ENCODE measurements at regions not wholly inside any gene's neighbourhood (a gene's known extent, or its start where the extent isn't known, plus 50 kb on each side); places are given as distances from the start of the nearest gene placed in this dataset.

- TF ChIP-seq CTCF (IDR thresholded peaks at IDR 0.05), result no peak
- TF ChIP-seq POLR2A (IDR thresholded peaks at IDR 0.05), result no peak
Observed at GRCh38 chr17:33786478-33786877, 468.6 kb upstream of the CCL2 start.
